ENCODE measurements at regions not wholly inside any gene's neighbourhood (a gene's known extent, or its start where the extent isn't known, plus 50 kb on each side); places are given as distances from the start of the nearest gene placed in this dataset.

DNA sequence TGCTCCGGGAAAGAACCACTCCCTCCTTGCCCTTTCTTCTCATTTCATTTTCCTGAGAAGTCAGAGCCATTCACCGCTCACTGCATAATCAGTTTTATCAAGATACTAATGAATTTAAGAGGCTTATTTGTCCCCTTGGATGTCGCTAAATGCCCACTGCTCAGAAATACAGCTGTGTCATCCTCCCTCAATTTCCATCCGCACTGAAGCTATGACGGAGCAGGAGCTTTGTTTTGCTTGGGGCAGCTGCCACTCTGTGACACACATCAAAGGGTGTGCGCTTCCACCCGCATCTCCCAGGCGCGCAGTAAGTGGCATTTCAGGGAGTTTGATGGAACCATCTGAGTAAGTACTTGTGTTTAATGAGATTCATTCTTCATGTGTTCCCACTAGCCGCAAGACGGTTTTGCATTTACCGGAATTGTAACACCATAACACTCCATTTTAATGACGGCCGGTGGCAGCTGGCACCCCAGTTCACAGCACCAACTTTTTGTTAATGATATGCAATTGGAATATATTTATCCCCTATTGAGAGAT, 103.8 kb upstream of the PARD3 start:
- Mint-ChIP-seq H3K27me3 (peaks cover 14% of the 10 kb centered on the region), H3K4me3 (ENCODE audit: low read depth) (no peak overlapping the region), H3K4me1 (ENCODE audit: low read depth) (no peaks in the 10 kb centered on the region), H3K27ac (no peak overlapping the region), H3K36me3 (ENCODE audit: insufficient read depth) (no peaks in the 10 kb centered on the region), H3K9me3 (ENCODE audit: low read depth) (peaks cover 2% of the 10 kb centered on the region)
- TF ChIP-seq, protein P1, sequence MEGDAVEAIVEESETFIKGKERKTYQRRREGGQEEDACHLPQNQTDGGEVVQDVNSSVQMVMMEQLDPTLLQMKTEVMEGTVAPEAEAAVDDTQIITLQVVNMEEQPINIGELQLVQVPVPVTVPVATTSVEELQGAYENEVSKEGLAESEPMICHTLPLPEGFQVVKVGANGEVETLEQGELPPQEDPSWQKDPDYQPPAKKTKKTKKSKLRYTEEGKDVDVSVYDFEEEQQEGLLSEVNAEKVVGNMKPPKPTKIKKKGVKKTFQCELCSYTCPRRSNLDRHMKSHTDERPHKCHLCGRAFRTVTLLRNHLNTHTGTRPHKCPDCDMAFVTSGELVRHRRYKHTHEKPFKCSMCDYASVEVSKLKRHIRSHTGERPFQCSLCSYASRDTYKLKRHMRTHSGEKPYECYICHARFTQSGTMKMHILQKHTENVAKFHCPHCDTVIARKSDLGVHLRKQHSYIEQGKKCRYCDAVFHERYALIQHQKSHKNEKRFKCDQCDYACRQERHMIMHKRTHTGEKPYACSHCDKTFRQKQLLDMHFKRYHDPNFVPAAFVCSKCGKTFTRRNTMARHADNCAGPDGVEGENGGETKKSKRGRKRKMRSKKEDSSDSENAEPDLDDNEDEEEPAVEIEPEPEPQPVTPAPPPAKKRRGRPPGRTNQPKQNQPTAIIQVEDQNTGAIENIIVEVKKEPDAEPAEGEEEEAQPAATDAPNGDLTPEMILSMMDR (IDR thresholded peaks at IDR 0.05; ENCODE audit: unreplicated experiment) = no peak
- no peak for DNase-seq (ENCODE audit: low spot score, unreplicated experiment)

DNA sequence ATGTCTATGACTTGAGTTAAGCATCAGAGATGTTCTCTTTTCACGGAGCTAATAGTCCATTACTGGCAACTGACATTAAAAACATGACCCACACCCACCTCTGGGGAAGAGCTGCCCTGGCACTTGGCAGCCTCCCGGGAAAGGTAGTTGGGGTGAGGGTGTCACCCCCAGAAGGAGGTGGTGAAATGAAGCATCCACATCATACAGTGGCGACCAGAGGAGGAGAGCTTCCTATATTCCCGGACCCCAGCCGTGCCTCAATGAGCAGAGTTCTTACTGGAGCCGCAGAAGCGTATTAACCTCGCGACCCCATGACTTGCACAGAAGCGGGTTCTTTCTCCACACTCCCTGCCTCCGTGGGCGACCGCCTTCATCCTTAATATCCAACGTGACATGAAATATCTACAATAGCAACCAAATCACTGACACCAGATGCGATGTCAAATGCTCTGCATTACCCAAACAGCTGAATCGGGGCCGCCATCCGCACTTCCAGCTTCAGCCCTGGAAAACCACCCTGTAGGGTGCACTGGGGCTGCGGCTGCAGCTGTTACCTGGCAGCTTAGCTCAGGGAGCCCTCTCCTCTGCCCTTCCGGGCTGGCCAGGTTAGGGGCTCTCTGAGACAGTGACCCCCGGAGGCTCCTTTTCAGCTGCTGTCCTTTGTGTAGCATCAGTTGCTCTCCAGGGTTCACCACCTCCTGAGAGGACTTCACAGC, 103.1 kb upstream of the PARD3 start:
- no peak overlapping the region for H3K4me3 Mint-ChIP-seq (ENCODE audit: low read depth)
- TF ChIP-seq, protein P1 (IDR thresholded peaks at IDR 0.05; ENCODE audit: unreplicated experiment) = no peak
- no peak for DNase-seq (ENCODE audit: low spot score, unreplicated experiment)
- peaks cover 14% of the 10 kb centered on the region for H3K27me3 Mint-ChIP-seq
- no peaks in the 10 kb centered on the region for H3K9me3 Mint-ChIP-seq (ENCODE audit: low read depth)
- no peaks in the 10 kb centered on the region for H3K36me3 Mint-ChIP-seq (ENCODE audit: insufficient read depth)
- H3K4me1 Mint-ChIP-seq (ENCODE audit: low read depth) = no peaks in the 10 kb centered on the region
- no peak overlapping the region for H3K27ac Mint-ChIP-seq

GRCh38 chr10:34916314-34916713, 101.2 kb upstream of the PARD3 start:
- no peak overlapping the region for H3K27ac Mint-ChIP-seq
- no peak overlapping the region for H3K4me3 Mint-ChIP-seq (ENCODE audit: low read depth)
- no peaks in the 10 kb centered on the region for H3K9me3 Mint-ChIP-seq (ENCODE audit: low read depth)
- H3K36me3 Mint-ChIP-seq (ENCODE audit: insufficient read depth) = no peaks in the 10 kb centered on the region
- peaks cover 14% of the 10 kb centered on the region for H3K27me3 Mint-ChIP-seq
- TF ChIP-seq, protein P1 (IDR thresholded peaks at IDR 0.05; ENCODE audit: unreplicated experiment) = no peak
- H3K4me1 Mint-ChIP-seq (ENCODE audit: low read depth) = no peaks in the 10 kb centered on the region
- no peak for DNase-seq (ENCODE audit: low spot score, unreplicated experiment)

DNA sequence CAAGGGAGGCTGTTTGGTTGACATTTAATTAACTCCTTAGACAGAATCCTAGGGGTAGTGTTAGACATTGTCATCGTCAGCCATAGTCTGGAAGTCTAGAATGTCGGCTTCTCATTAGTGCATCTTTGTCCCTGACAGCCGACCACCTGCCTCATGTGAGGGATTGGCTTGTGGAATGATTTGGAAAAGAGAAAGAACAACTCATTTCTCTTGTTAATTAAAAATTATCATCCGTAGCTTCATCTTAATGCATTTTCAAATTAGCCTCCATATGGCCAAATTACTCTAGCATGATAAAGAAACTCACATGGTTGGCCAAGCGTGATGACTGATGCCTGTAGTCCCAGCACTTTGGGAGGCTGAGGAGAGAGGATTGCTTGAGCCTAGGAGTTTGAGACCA, 97.7 kb upstream of the PARD3 start:
- H3K4me3 Mint-ChIP-seq (ENCODE audit: low read depth) = no peak overlapping the region
- H3K9me3 Mint-ChIP-seq (ENCODE audit: low read depth) = no peaks in the 10 kb centered on the region
- H3K27me3 Mint-ChIP-seq = no peaks in the 10 kb centered on the region

DNA sequence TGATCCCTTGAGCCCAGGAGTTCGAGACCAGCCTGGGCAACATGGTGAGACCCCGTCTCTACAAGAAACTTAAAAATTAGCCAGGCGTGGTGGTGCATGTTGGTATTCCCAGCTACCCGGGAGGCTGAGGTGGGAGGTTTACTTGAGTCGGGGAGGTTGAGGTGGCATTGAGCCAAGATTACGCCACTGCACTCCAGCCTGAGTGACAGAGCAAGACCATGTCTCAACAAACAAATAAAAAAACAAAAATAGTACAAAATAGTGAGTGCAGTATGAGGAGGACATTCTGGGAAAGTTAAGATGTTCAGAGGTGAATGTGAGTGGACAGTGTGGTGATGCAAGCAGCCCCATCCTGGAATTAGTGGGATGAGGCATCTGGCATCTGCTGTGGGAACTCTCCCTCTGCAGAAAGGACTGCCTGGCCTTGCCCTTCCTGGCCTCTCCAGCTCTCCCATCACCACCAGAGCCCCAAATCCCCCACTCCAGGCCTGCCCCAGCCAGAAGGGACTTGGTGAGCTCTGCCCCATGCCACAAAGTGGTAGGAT, 96.6 kb upstream of the PARD3 start:
- Mint-ChIP-seq H3K9me3 (ENCODE audit: low read depth) (no peaks in the 10 kb centered on the region), H3K27me3 (no peaks in the 10 kb centered on the region), H3K4me3 (ENCODE audit: low read depth) (no peak overlapping the region), H3K36me3 (ENCODE audit: insufficient read depth) (no peaks in the 10 kb centered on the region), H3K27ac (no peak overlapping the region), H3K4me1 (ENCODE audit: low read depth) (no peaks in the 10 kb centered on the region)
- no peak for DNase-seq (ENCODE audit: low spot score, unreplicated experiment)
- TF ChIP-seq, protein P1 (IDR thresholded peaks at IDR 0.05; ENCODE audit: unreplicated experiment) = no peak

More for the DNA sequence above, 97.7 kb upstream of the PARD3 start:
- TF ChIP-seq, protein P1 (IDR thresholded peaks at IDR 0.05; ENCODE audit: unreplicated experiment) = no peak
- Mint-ChIP-seq H3K27ac (no peak overlapping the region), H3K36me3 (ENCODE audit: insufficient read depth) (no peaks in the 10 kb centered on the region), H3K4me1 (ENCODE audit: low read depth) (no peaks in the 10 kb centered on the region)
- no peak for DNase-seq (ENCODE audit: low spot score, unreplicated experiment)
